Activated CD8-positive, alpha-beta T cell treated with anti-CD3 and anti-CD28 coated beads for 36 hours (primary cell): ENCODE measurements at regions not wholly inside any gene's neighbourhood (a gene's known extent, or its start where the extent isn't known, plus 50 kb on each side); places are given as distances from the start of the nearest gene placed in this dataset.

Source experiments
- ATAC-seq: fragments of 200-7000 bp; cut with Tn5 transposase; one replicate; pipeline ENCODE4 v1.10.0; 2021; ENCODE audit warnings: mild to moderate bottlenecking, moderate library complexity
- CTCF ChIA-PET: fragments of 350-600 bp; sonication (Branson Sonifier 250); formaldehyde crosslinking; loops from one replicate; lab custom pipeline; 2021; ENCODE audit warnings: antibody characterized with exemption; lab: Charles Lee
- POLR2A ChIA-PET: fragments of 350-600 bp; sonication (Branson Sonifier 250); formaldehyde crosslinking; loops from one replicate; lab custom pipeline; 2021; ENCODE audit warnings: antibody characterized with exemption; lab: Charles Lee
- DNase-seq: peaks from one replicate; pipeline ENCODE4 v3.0.0-alpha.2; 2020
- H3K27ac Mint-ChIP-seq: one replicate; pipeline ENCODE4 v1.8.0; 2021; ENCODE audit warnings: mild to moderate bottlenecking, mixed read lengths
- H3K27me3 Mint-ChIP-seq: one replicate; pipeline ENCODE4 v1.8.0; 2021; ENCODE audit warnings: mixed read lengths
- H3K36me3 Mint-ChIP-seq: one replicate; pipeline ENCODE4 v1.8.0; 2021; ENCODE audit warnings: low read depth, mixed read lengths
- H3K4me1 Mint-ChIP-seq: one replicate; pipeline ENCODE4 v1.8.0; 2021; ENCODE audit warnings: low read depth, mixed read lengths
- H3K4me3 Mint-ChIP-seq: one replicate; pipeline ENCODE4 v1.8.0; 2021; ENCODE audit warnings: mild to moderate bottlenecking, moderate library complexity, mixed read lengths
- H3K9me3 Mint-ChIP-seq: one replicate; pipeline ENCODE4 v1.8.0; 2021; ENCODE audit warnings: mixed read lengths
- intact Hi-C: fragments of 100-400 bp; cut with micrococcal nuclease; formaldehyde crosslinking; loops from one replicate; pipeline ENCODE4 v1.10.0; 2022
- TF ChIP-seq, protein P1 (sequence below): fragments of 200-600 bp; IDR thresholded peaks from one replicate; pipeline ENCODE4 v1.8.0; 2022; ENCODE audit warnings: antibody characterized with exemption, mild to moderate bottlenecking

GRCh38 chr3:98644168-98644567 is 50.8 kb upstream of the CPOX start:
- ATAC-seq (no peak), DNase-seq (no peak)
- no peak overlapping the region for H3K27ac Mint-ChIP-seq
- H3K4me3 Mint-ChIP-seq, result no peak overlapping the region
- no peaks in the 10 kb centered on the region for H3K4me1 Mint-ChIP-seq
- CTCF ChIA-PET, result interaction anchor here (1.2 kb wide), 1 partner anchor 169 kb away, joined by 3 read pairs; no protein-coding TSS in a partner anchor
- H3K9me3 Mint-ChIP-seq, result peaks cover 2% of the 10 kb centered on the region
- POLR2A ChIA-PET, result no interaction called here
- H3K27me3 Mint-ChIP-seq, result peaks cover 3% of the 10 kb centered on the region
- intact Hi-C loops, result no loop called here
- TF ChIP-seq, protein P1, sequence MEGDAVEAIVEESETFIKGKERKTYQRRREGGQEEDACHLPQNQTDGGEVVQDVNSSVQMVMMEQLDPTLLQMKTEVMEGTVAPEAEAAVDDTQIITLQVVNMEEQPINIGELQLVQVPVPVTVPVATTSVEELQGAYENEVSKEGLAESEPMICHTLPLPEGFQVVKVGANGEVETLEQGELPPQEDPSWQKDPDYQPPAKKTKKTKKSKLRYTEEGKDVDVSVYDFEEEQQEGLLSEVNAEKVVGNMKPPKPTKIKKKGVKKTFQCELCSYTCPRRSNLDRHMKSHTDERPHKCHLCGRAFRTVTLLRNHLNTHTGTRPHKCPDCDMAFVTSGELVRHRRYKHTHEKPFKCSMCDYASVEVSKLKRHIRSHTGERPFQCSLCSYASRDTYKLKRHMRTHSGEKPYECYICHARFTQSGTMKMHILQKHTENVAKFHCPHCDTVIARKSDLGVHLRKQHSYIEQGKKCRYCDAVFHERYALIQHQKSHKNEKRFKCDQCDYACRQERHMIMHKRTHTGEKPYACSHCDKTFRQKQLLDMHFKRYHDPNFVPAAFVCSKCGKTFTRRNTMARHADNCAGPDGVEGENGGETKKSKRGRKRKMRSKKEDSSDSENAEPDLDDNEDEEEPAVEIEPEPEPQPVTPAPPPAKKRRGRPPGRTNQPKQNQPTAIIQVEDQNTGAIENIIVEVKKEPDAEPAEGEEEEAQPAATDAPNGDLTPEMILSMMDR, result no peak
- H3K36me3 Mint-ChIP-seq, result no peaks in the 10 kb centered on the region

DNA sequence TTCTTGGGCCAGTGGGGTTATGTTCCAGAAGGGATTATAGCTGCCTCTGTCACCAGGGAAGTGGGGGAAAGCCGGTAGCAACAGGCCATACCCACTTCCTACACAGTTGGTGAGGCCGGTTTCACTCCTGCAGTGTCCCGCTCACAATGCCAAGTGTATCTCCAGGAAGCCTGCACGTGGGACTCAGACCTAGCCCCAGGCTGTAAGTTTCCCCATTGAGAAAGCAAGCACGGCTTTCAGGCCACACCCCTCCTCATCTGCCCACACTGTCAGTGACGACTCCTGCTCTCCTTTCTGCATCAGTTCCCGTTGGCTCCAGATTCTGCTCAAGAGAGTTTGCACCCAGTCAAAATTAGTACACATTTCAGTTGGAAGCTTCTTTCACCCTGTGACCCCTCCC is 51.6 kb upstream of the CPOX start:
- Mint-ChIP-seq H3K4me3 (no peak overlapping the region), H3K27ac (no peak overlapping the region), H3K27me3 (peaks cover 4% of the 10 kb centered on the region), H3K36me3 (no peaks in the 10 kb centered on the region), H3K9me3 (no peaks in the 10 kb centered on the region), H3K4me1 (no peaks in the 10 kb centered on the region)
- TF ChIP-seq, protein P1, result no peak
- CTCF ChIA-PET, result interaction anchor here (1.2 to 1.3 kb wide), 2 partner anchors 43 to 168 kb away, joined by 3 to 5 read pairs; no protein-coding TSS in a partner anchor
- POLR2A ChIA-PET, result no interaction called here
- intact Hi-C loops, result no loop called here
- DNase-seq (no peak), ATAC-seq (no peak)

DNA sequence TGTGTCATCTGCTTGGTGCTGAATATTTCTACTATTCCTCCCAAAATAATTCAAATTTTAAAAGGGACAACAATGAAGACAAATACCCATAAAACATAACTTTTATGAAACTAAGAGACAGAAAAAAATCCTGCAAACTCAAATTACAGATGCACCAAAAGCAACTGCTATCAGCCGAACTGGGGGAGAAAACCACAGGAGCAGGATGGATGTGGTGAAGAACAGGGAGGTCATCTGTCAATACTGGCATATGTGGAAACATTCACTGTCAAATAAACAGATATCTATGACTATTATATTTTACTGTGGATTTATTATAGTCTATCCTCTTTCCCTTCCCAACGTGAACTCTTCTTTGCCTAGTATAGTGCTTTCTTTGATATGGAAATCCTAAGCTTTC is 53.3 kb upstream of the CPOX start:
- ATAC-seq, result no peak
- intact Hi-C loops, result no loop called here
- CTCF ChIA-PET, result no interaction called here
- Mint-ChIP-seq H3K27ac (no peak overlapping the region), H3K4me3 (no peak overlapping the region), H3K27me3 (peaks cover 4% of the 10 kb centered on the region), H3K9me3 (no peaks in the 10 kb centered on the region), H3K36me3 (no peaks in the 10 kb centered on the region), H3K4me1 (peaks cover 7% of the 10 kb centered on the region)
- TF ChIP-seq, protein P1, result no peak
- POLR2A ChIA-PET, result no interaction called here
- DNase-seq, result no peak

DNA sequence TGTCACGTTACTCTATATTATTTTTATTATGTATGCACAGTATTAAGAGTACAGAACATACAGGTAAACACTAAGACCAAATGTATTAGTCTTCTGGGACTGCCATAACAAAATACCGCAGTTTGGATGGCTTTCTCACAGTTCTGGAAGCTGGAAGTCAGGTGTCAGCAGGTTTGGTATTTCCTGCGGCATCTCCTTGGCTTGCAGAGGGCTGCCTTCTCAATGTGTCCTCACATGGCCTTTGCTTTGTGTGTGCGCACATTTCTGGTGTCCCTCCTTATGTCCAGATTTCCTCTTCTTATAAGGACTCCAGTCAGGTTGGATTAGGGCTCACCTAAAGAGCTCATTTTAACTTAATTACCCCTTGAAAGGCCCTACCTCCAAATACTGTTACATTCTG is 53.8 kb upstream of the CPOX start:
- intact Hi-C loops, result no loop called here
- peaks cover 10% of the 10 kb centered on the region for H3K4me1 Mint-ChIP-seq
- POLR2A ChIA-PET, result no interaction called here
- no peak for DNase-seq
- no peak overlapping the region for H3K4me3 Mint-ChIP-seq
- ATAC-seq, result no peak
- H3K27me3 Mint-ChIP-seq, result peaks cover 4% of the 10 kb centered on the region
- no peaks in the 10 kb centered on the region for H3K36me3 Mint-ChIP-seq
- TF ChIP-seq, protein P1, result no peak
- CTCF ChIA-PET, result no interaction called here
- H3K27ac Mint-ChIP-seq, result no peak overlapping the region
- no peaks in the 10 kb centered on the region for H3K9me3 Mint-ChIP-seq

- Mint-ChIP-seq H3K27ac (no peak overlapping the region), H3K27me3 (peaks cover 2% of the 10 kb centered on the region), H3K4me3 (no peak overlapping the region), H3K4me1 (peaks cover 10% of the 10 kb centered on the region), H3K9me3 (no peaks in the 10 kb centered on the region), H3K36me3 (no peaks in the 10 kb centered on the region)
- ChIA-PET CTCF (no interaction called here), POLR2A (no interaction called here)
- ATAC-seq (no peak), DNase-seq (no peak)
- intact Hi-C loops, result no loop called here
- TF ChIP-seq, protein P1, result no peak
These were observed 57.8 kb upstream of the CPOX start for GRCh38 chr3:98650971-98651779.
